Endothelial cell of umbilical vein (primary cell): ENCODE measurements at regions not wholly inside any gene's neighbourhood (a gene's known extent, or its start where the extent isn't known, plus 50 kb on each side); places are given as distances from the start of the nearest gene placed in this dataset.

ENCODE experiments used
- EZH2 ChIP-seq: IDR thresholded peaks from 2 replicates; pipeline ENCODE4 v1.6.1; 2012; ENCODE audit warnings: borderline replicate concordance, low read depth, mild to moderate bottlenecking, moderate library complexity, low read length, inconsistent platforms; ENCODE audit not compliant: severe bottlenecking
- TF ChIP-seq, protein P1 (sequence below), 2 donors: IDR thresholded peaks; 1 replicate in 1 of 2; 2 replicates in 1 of 2; pipeline ENCODE4 v1.5.1; 2011; ENCODE audit warnings: low read length in 2 of 2, mild to moderate bottlenecking in 2 of 2, moderate library complexity in 2 of 2, control low read depth in 1 of 2, inconsistent platforms in 1 of 2, low read depth in 1 of 2; ENCODE audit not compliant: insufficient read depth in 1 of 2; ENCODE audit errors: extremely low read depth in 1 of 2

DNA sequence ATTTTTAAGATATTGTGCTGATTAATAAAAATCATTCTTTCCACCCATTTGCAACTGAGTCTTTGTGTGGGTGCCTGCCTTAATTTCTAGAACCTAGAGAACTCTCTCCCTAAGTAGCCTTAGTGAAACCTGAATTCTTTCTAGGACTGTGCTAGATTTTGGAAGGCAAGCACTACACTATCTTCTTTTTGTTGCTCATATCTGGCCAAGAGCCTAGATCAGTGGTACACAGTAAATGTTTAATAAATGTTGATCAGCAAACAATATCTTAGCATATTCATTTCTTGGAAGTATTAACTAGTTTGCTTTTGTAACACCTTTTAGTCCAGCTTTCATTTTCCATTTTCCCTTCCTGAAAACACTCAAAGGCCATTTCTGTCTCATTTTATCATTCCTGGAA, 108.5 kb upstream of the CARMIL1 start:
- TF ChIP-seq, protein P1, sequence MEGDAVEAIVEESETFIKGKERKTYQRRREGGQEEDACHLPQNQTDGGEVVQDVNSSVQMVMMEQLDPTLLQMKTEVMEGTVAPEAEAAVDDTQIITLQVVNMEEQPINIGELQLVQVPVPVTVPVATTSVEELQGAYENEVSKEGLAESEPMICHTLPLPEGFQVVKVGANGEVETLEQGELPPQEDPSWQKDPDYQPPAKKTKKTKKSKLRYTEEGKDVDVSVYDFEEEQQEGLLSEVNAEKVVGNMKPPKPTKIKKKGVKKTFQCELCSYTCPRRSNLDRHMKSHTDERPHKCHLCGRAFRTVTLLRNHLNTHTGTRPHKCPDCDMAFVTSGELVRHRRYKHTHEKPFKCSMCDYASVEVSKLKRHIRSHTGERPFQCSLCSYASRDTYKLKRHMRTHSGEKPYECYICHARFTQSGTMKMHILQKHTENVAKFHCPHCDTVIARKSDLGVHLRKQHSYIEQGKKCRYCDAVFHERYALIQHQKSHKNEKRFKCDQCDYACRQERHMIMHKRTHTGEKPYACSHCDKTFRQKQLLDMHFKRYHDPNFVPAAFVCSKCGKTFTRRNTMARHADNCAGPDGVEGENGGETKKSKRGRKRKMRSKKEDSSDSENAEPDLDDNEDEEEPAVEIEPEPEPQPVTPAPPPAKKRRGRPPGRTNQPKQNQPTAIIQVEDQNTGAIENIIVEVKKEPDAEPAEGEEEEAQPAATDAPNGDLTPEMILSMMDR (IDR thresholded peaks at IDR 0.05; ENCODE audit: extremely low read depth in 1 of 2, insufficient read depth in 1 of 2, low read depth in 1 of 2, low read length in 2 of 2), result no peak
- no peak for TF ChIP-seq EZH2
